Endothelial cell of umbilical vein (primary cell): ENCODE measurements at regions not wholly inside any gene's neighbourhood (a gene's known extent, or its start where the extent isn't known, plus 50 kb on each side); places are given as distances from the start of the nearest gene placed in this dataset.

Experiments
- EZH2 ChIP-seq: IDR thresholded peaks from 2 replicates; pipeline ENCODE4 v1.6.1; 2012; ENCODE audit warnings: borderline replicate concordance, low read depth, mild to moderate bottlenecking, moderate library complexity, low read length, inconsistent platforms; ENCODE audit not compliant: severe bottlenecking
- POLR2A ChIP-seq: IDR thresholded peaks from 2 replicates; pipeline ENCODE4 v1.6.1; 2012; ENCODE audit warnings: low read depth, mild to moderate bottlenecking, control low read depth, low read length

DNA sequence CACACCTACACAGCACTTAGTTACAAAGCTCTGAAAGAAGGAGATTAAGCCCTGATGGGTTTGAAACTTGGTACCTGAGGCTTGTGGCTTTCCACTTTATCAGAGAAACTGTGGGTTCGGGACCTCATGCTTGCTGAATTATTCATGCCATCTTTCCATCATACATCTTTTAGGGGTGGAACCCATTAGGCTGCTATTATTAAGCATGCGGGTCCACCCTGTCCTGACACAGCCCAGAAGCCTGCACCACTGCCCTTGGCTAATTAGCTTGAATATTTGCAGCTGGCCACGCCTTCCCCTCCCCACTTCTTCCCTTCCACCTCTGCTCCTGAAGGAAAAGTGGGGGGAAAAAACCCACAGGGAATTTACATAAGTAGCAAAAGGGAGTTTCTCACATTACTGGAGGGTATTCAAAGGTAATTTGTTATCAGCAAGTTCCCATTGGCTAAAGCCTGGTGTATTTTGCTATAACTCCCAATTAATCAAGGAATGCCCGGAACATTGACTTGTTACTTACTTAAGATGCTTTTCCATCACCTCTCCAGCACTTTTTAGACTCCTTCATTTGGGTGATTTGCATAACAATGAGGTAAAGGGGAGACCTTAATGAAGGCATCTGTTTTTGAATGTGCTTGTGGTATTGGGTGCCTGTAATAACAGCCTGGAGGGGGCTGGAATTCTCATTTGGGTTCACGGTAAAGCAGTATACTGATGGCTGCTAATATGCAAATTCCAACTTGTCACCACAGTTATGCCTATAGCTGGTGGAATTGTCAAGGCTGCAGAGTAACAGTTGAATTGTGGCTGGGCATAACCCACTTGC lies 231.7 kb upstream of the GATB start:
- TF ChIP-seq EZH2 (no peak), POLR2A (no peak)
